C4-2B (cell line): ENCODE measurements at regions not wholly inside any gene's neighbourhood (a gene's known extent, or its start where the extent isn't known, plus 50 kb on each side); places are given as distances from the start of the nearest gene placed in this dataset.

Source experiments
- H3K27ac ChIP-seq: fragments of 450-650 bp; 2 replicates; pipeline ENCODE4 v1.5.1; 2017
- ZFX ChIP-seq: fragments of 450-650 bp; IDR thresholded peaks from 2 replicates; pipeline ENCODE4 v1.6.1; 2017
- TF ChIP-seq, protein P1 (sequence below): fragments of 450-650 bp; conservative IDR thresholded peaks from 2 replicates; pipeline ENCODE4 v1.5.1; 2017; ENCODE audit warnings: mild to moderate bottlenecking

DNA sequence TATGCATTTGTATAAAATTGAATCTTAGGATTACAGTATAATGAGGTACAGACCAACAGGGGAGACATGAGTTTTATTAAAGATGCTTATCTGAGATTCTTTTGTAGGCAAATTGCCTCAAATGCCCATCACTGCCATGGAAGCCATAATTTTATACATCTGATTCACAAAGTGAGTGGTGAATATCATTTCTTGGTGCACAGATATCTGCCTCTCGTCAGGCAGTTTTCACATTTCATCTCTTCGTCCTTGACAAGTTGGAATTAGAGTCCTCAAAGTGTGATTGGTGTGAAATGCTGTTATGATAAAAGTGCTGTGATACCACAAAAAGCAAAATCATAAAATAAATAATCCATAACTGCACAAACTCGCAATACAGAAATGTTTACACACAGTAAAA, 1602.8 kb upstream of the DDX18 start:
- H3K27ac ChIP-seq = no peak overlapping the region
- TF ChIP-seq, protein P1, sequence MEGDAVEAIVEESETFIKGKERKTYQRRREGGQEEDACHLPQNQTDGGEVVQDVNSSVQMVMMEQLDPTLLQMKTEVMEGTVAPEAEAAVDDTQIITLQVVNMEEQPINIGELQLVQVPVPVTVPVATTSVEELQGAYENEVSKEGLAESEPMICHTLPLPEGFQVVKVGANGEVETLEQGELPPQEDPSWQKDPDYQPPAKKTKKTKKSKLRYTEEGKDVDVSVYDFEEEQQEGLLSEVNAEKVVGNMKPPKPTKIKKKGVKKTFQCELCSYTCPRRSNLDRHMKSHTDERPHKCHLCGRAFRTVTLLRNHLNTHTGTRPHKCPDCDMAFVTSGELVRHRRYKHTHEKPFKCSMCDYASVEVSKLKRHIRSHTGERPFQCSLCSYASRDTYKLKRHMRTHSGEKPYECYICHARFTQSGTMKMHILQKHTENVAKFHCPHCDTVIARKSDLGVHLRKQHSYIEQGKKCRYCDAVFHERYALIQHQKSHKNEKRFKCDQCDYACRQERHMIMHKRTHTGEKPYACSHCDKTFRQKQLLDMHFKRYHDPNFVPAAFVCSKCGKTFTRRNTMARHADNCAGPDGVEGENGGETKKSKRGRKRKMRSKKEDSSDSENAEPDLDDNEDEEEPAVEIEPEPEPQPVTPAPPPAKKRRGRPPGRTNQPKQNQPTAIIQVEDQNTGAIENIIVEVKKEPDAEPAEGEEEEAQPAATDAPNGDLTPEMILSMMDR = no peak
- no peak for TF ChIP-seq ZFX

DNA sequence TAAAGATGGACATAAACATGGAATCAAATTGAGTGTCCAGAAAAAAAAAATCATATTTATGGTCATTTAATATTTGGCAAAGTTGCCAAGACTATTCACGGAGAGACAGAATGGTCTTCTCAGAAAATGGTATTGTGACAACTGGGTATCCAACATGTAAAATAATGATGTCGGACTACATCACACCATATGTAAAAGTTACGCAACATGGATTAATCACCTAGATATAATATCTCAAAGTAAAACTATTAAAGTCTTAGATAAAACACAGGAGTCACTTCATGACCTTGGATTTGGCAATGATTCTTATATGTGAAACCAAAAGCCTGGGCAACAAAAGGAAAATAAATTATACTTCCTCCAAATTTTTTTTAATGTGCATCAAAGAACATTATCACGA, 1591.7 kb upstream of the DDX18 start:
- no peak overlapping the region for H3K27ac ChIP-seq
- TF ChIP-seq, protein P1 = no peak
- TF ChIP-seq ZFX = no peak

DNA sequence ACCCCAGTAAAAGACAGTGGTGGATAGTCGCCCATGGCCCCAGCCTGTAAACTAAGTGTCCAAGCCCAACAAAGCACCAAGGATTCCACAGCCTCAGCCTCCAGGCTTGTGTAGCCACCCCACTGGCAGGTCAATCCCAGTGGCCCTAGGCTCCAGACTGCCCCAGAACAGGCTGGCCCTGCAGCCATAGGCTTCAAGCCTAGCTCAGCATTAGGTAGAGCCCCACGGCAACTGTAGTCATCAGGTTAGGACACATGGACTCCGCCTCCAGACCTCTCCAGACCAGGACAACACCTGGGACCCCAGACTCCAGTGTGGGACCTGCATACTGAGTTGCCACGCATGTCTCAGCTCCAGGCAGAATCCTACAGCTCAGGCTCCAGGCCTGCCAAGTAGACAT, 1590.6 kb upstream of the DDX18 start:
- TF ChIP-seq, protein P1 = no peak
- no peak overlapping the region for H3K27ac ChIP-seq

DNA sequence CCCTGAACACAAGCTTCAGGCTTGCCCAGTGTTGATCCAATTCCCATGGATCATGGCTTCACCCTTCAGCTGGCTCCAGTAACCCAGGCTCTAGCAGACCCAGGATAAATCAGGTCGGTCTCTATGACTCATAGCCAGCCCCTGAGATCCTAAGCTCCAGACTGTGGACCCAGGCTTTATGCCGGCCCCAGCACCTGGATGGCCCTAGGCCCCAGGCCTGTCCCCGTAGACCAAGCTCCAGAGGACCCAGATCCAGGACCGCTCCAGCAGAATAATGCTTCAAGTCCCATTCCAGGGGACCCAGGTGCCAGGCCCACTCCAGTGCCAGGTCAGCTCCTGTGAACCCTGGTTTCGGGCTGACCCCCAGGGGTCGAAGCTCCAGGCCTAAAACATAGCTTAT, 1589.9 kb upstream of the DDX18 start:
- no peak overlapping the region for H3K27ac ChIP-seq
- no peak for TF ChIP-seq ZFX
- TF ChIP-seq, protein P1 = no peak

GRCh38 chr2:116238511-116238910, 1576.0 kb upstream of the DDX18 start:
- TF ChIP-seq ZFX = no peak
- TF ChIP-seq, protein P1 = no peak
- no peak overlapping the region for H3K27ac ChIP-seq

- TF ChIP-seq ZFX = no peak
- TF ChIP-seq, protein P1 = no peak
These were observed 1564.1 kb upstream of the DDX18 start for GRCh38 chr2:116250376-116250775.

DNA sequence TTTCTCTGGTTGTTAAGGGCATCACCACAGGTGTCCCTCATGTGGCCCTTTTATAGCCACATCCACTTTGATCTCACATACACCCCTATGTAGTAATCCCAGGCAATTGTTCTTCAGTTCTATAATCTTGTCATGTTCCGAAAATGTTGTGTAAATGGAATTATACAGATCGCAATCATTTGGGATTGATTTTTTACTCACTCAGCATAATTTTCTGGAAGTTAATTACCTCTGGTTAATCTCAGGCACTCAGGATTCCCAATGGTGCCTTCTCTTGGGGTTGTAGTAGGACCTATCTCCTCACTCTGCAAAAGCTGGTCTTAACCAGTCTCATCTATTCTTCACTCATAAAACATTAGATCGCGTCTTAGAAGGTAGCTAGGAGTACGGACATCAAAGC, 1549.6 kb upstream of the DDX18 start:
- TF ChIP-seq ZFX = no peak
- TF ChIP-seq, protein P1 = no peak

More at GRCh38 chr2:116250376-116250775, 1564.1 kb upstream of the DDX18 start:
- H3K27ac ChIP-seq = no peak overlapping the region

More for the DNA sequence above, 1549.6 kb upstream of the DDX18 start:
- H3K27ac ChIP-seq = no peak overlapping the region
